Neural cell (in vitro differentiated cells): ENCODE measurements at regions not wholly inside any gene's neighbourhood (a gene's known extent, or its start where the extent isn't known, plus 50 kb on each side); places are given as distances from the start of the nearest gene placed in this dataset.

ENCODE experiments used
- H2AFZ ChIP-seq: fragments of 200-600, 300-800 bp; sonication (generic), shearing (Covaris generic); 2 replicates; pipeline ENCODE4 v1.6.0; 2014; ENCODE audit warnings: low read depth, mild to moderate bottlenecking, antibody characterized with exemption, low read length, moderate library complexity
- H3F3A ChIP-seq: fragments of 200-600 bp; shearing (Covaris generic); 2 replicates; pipeline ENCODE4 v1.6.1; 2016; ENCODE audit warnings: mild to moderate bottlenecking, moderate library complexity, mixed read lengths, antibody characterized with exemption, low read length; ENCODE audit not compliant: insufficient read depth, poor library complexity, severe bottlenecking
- H3K27ac ChIP-seq: fragments of 200-600, 300-800 bp; sonication (generic), shearing (Covaris generic); 2 replicates; pipeline ENCODE4 v1.5.1; 2014; ENCODE audit warnings: mild to moderate bottlenecking, low read length, moderate library complexity
- H3K27me3 ChIP-seq: fragments of 300-800, 200-600 bp; sonication (generic), shearing (Covaris generic); 2 replicates; pipeline ENCODE4 v1.6.0; 2014; ENCODE audit warnings: mild to moderate bottlenecking, low read depth, low read length, moderate library complexity; ENCODE audit not compliant: insufficient read depth
- H3K36me3 ChIP-seq: fragments of 300-800, 200-600 bp; sonication (generic), shearing (Covaris generic); 2 replicates; pipeline ENCODE4 v1.5.1; 2014; ENCODE audit warnings: mild to moderate bottlenecking, antibody characterized with exemption, low read length, moderate library complexity; ENCODE audit not compliant: insufficient read depth
- H3K4me2 ChIP-seq: fragments of 300-800, 200-600 bp; sonication (generic), shearing (Covaris generic); 2 replicates; pipeline ENCODE4 v1.6.0; 2014; ENCODE audit warnings: mild to moderate bottlenecking, low read length
- H3K4me3 ChIP-seq: fragments of 300-800, 200-600 bp; sonication (generic), shearing (Covaris generic); 2 replicates; pipeline ENCODE4 v1.5.1; 2014; ENCODE audit warnings: mild to moderate bottlenecking, low read length, moderate library complexity
- H3K79me2 ChIP-seq: fragments of 200-600 bp; shearing (Covaris generic); replicated peaks from 2 replicates; pipeline ENCODE4 v1.6.0; 2014; ENCODE audit warnings: mild to moderate bottlenecking, low read length, moderate library complexity; ENCODE audit not compliant: insufficient read depth
- H3K9ac ChIP-seq: fragments of 300-800, 200-600 bp; sonication (generic), shearing (Covaris generic); 2 replicates; pipeline ENCODE4 v1.6.1; 2016; ENCODE audit warnings: mild to moderate bottlenecking, low read length, mixed read lengths
- H3K9me2 ChIP-seq: fragments of 200-600 bp; shearing (Covaris generic); 2 replicates; pipeline ENCODE4 v1.6.1; 2016; ENCODE audit warnings: mild to moderate bottlenecking, low read length, mixed read lengths; ENCODE audit not compliant: insufficient read depth
- H3K9me3 ChIP-seq: fragments of 200-600, 300-800 bp; sonication (generic), shearing (Covaris generic); 2 replicates; pipeline ENCODE4 v1.6.1; 2016; ENCODE audit warnings: mild to moderate bottlenecking, mixed run types, low read length, moderate library complexity, mixed read lengths
- H4K20me1 ChIP-seq: fragments of 200-600 bp; shearing (Covaris generic); 2 replicates; pipeline ENCODE4 v1.6.1; 2016; ENCODE audit warnings: mild to moderate bottlenecking, mixed run types; ENCODE audit not compliant: insufficient read depth
- EP300 ChIP-seq: fragments of 450-650 bp; conservative IDR thresholded peaks from 2 replicates; pipeline ENCODE4 v1.6.1; 2014; ENCODE audit warnings: antibody characterized with exemption, mild to moderate bottlenecking, moderate library complexity; ENCODE audit not compliant: poor library complexity, severe bottlenecking
- EZH2 ChIP-seq: fragments of 200-600, 300-800 bp; shearing (Covaris generic), sonication (generic); IDR thresholded peaks from 2 replicates; pipeline ENCODE4 v1.6.1; 2014; ENCODE audit warnings: antibody characterized with exemption, low read length, borderline replicate concordance, mild to moderate bottlenecking; ENCODE audit not compliant: insufficient read depth, poor library complexity, severe bottlenecking
- MXI1 ChIP-seq: fragments of 450-650 bp; conservative IDR thresholded peaks from 2 replicates; pipeline ENCODE4 v1.6.1; 2014; ENCODE audit warnings: antibody characterized with exemption, mild to moderate bottlenecking; ENCODE audit not compliant: poor library complexity, severe bottlenecking
- POLR2AphosphoS5 ChIP-seq: IDR thresholded peaks from 2 replicates; pipeline ENCODE4 v1.6.1; 2012
- RAD21 ChIP-seq: fragments of 450-650 bp; conservative IDR thresholded peaks from 2 replicates; pipeline ENCODE4 v1.6.1; 2014; ENCODE audit warnings: antibody characterized with exemption, mild to moderate bottlenecking, moderate library complexity
- SMC3 ChIP-seq: fragments of 450-650 bp; conservative IDR thresholded peaks from 2 replicates; pipeline ENCODE4 v1.6.1; 2014; ENCODE audit warnings: antibody characterized with exemption, mild to moderate bottlenecking, moderate library complexity; ENCODE audit not compliant: poor library complexity
- TAF1 ChIP-seq: IDR thresholded peaks from 2 replicates; pipeline ENCODE4 v1.6.1; 2012; ENCODE audit warnings: low read depth
- TF ChIP-seq, protein P1 (sequence below): fragments of 450-650 bp; IDR thresholded peaks from 2 replicates; pipeline ENCODE4 v1.5.1; 2014; ENCODE audit warnings: antibody characterized with exemption, mild to moderate bottlenecking, moderate library complexity; ENCODE audit not compliant: poor library complexity, severe bottlenecking
- TF ChIP-seq, protein P2 (sequence below): IDR thresholded peaks from 2 replicates; pipeline ENCODE4 v1.6.1; 2012; ENCODE audit warnings: borderline replicate concordance

DNA sequence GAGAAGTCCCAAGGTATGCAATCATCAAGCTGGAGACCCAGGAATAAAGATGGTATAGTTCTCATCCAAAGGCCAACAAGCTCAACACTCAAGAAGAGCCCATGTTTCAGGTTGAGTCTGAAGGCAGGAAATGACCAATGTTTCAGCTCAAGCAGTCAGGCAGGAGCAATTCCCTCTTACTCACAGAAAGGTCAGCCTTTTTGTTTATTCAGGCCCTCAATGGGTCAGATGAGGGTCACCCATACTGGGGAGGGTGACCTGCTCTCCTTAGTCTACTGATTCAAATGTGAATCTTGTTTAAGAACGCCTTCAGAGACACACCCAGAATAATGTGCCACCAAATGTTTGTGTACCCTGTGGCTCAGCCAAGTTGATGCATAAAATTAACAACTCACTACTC is 262.4 kb downstream of the USP25 start:
- Histone ChIP-seq H2AFZ (no peak overlapping the region), H3K9me2 (no peaks in the 10 kb centered on the region), H3F3A (no peaks in the 10 kb centered on the region), H4K20me1 (no peaks in the 10 kb centered on the region), H3K4me2 (no peak overlapping the region), H3K9me3 (no peaks in the 10 kb centered on the region), H3K4me3 (no peak overlapping the region), H3K27me3 (no peaks in the 10 kb centered on the region), H3K36me3 (no peaks in the 10 kb centered on the region), H3K9ac (no peak overlapping the region), H3K79me2 (no peaks in the 10 kb centered on the region), H3K27ac (no peak overlapping the region)
- TF ChIP-seq EP300 = no peak
- TF ChIP-seq POLR2AphosphoS5 = no peak
- no peak for TF ChIP-seq MXI1
- TF ChIP-seq, protein P1, sequence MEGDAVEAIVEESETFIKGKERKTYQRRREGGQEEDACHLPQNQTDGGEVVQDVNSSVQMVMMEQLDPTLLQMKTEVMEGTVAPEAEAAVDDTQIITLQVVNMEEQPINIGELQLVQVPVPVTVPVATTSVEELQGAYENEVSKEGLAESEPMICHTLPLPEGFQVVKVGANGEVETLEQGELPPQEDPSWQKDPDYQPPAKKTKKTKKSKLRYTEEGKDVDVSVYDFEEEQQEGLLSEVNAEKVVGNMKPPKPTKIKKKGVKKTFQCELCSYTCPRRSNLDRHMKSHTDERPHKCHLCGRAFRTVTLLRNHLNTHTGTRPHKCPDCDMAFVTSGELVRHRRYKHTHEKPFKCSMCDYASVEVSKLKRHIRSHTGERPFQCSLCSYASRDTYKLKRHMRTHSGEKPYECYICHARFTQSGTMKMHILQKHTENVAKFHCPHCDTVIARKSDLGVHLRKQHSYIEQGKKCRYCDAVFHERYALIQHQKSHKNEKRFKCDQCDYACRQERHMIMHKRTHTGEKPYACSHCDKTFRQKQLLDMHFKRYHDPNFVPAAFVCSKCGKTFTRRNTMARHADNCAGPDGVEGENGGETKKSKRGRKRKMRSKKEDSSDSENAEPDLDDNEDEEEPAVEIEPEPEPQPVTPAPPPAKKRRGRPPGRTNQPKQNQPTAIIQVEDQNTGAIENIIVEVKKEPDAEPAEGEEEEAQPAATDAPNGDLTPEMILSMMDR = no peak
- TF ChIP-seq, protein P2, sequence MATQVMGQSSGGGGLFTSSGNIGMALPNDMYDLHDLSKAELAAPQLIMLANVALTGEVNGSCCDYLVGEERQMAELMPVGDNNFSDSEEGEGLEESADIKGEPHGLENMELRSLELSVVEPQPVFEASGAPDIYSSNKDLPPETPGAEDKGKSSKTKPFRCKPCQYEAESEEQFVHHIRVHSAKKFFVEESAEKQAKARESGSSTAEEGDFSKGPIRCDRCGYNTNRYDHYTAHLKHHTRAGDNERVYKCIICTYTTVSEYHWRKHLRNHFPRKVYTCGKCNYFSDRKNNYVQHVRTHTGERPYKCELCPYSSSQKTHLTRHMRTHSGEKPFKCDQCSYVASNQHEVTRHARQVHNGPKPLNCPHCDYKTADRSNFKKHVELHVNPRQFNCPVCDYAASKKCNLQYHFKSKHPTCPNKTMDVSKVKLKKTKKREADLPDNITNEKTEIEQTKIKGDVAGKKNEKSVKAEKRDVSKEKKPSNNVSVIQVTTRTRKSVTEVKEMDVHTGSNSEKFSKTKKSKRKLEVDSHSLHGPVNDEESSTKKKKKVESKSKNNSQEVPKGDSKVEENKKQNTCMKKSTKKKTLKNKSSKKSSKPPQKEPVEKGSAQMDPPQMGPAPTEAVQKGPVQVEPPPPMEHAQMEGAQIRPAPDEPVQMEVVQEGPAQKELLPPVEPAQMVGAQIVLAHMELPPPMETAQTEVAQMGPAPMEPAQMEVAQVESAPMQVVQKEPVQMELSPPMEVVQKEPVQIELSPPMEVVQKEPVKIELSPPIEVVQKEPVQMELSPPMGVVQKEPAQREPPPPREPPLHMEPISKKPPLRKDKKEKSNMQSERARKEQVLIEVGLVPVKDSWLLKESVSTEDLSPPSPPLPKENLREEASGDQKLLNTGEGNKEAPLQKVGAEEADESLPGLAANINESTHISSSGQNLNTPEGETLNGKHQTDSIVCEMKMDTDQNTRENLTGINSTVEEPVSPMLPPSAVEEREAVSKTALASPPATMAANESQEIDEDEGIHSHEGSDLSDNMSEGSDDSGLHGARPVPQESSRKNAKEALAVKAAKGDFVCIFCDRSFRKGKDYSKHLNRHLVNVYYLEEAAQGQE = no peak
- no peak for TF ChIP-seq EZH2
- TF ChIP-seq TAF1 = no peak
- no peak for TF ChIP-seq SMC3
- TF ChIP-seq RAD21 = no peak

DNA sequence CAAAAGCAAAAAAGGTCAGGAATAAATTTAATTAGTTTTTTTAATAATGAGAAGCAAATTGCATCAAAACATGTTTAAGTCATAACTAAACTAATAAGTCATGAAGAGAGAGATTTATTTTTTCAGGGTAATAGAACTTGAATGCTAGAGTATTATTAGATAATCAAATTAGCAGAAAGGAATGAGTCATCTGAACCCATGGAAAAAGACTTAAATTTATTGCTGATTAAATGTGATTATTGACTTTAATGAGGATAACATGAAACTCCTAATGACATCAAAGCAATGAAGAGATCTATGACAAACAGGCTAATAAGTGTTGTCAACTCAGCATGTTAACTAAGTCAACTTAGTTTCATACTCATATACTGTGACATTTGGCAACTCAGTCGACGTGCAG is 264.2 kb downstream of the USP25 start:
- Histone ChIP-seq H3K9me2 (no peaks in the 10 kb centered on the region), H4K20me1 (no peaks in the 10 kb centered on the region), H3K36me3 (no peaks in the 10 kb centered on the region), H2AFZ (no peak overlapping the region), H3K4me3 (no peak overlapping the region), H3K27ac (no peak overlapping the region), H3K79me2 (no peaks in the 10 kb centered on the region), H3K9ac (no peak overlapping the region), H3K4me2 (no peak overlapping the region), H3K27me3 (no peaks in the 10 kb centered on the region), H3F3A (no peaks in the 10 kb centered on the region), H3K9me3 (no peaks in the 10 kb centered on the region)
- TF ChIP-seq MXI1 (no peak), EP300 (no peak)

DNA sequence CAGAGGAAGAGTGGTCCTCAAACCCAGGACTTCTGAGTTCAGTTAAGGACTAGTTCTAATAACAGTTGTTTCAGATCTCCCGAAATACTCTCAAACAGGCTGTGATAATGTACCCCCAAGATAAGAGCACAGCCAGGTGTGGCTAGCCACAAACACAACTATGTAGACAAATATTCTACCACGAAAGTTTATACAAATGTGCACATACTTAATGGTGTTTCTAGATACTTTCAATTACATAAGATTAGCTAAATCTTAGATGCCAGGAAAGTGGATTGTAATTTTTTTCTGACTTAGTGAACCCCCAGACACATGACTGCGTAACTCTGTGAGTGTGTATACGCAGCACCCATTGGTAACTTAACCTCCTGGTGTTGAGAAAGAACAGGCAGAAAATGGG is 270.0 kb downstream of the USP25 start:
- Histone ChIP-seq H3F3A (no peaks in the 10 kb centered on the region), H3K36me3 (no peaks in the 10 kb centered on the region), H3K79me2 (no peaks in the 10 kb centered on the region), H3K27ac (no peak overlapping the region), H4K20me1 (no peaks in the 10 kb centered on the region), H3K4me2 (no peak overlapping the region), H2AFZ (no peak overlapping the region), H3K9me3 (no peaks in the 10 kb centered on the region), H3K9me2 (no peaks in the 10 kb centered on the region), H3K27me3 (no peaks in the 10 kb centered on the region), H3K4me3 (no peak overlapping the region), H3K9ac (no peak overlapping the region)
- no peak for TF ChIP-seq RAD21
- TF ChIP-seq, protein P2 = no peak
- TF ChIP-seq POLR2AphosphoS5 = no peak
- no peak for TF ChIP-seq EZH2
- no peak for TF ChIP-seq TAF1
- no peak for TF ChIP-seq EP300
- TF ChIP-seq MXI1 = no peak
- TF ChIP-seq, protein P1 = no peak
- no peak for TF ChIP-seq SMC3
